GM12891 (cell line): ENCODE measurements at regions not wholly inside any gene's neighbourhood (a gene's known extent, or its start where the extent isn't known, plus 50 kb on each side); places are given as distances from the start of the nearest gene placed in this dataset.

Source experiments
- PAX5 ChIP-seq: IDR thresholded peaks from 2 replicates; pipeline ENCODE4 v1.6.1; 2011; ENCODE audit warnings: low read length, moderate library complexity, mild to moderate bottlenecking; ENCODE audit not compliant: insufficient read depth, severe bottlenecking
- POLR2A ChIP-seq: IDR thresholded peaks from 2 replicates; pipeline ENCODE4 v1.6.1; 2011; ENCODE audit warnings: low read depth, low read length, control low read depth
- POLR2AphosphoS5 ChIP-seq: IDR thresholded peaks from 2 replicates; pipeline ENCODE4 v1.6.1; 2011; ENCODE audit warnings: low read depth, low read length, control low read depth
- POU2F2 ChIP-seq: IDR thresholded peaks from 2 replicates; pipeline ENCODE4 v1.6.1; 2011; ENCODE audit warnings: low read depth, mild to moderate bottlenecking, control low read depth, low read length, moderate library complexity
- SPI1 ChIP-seq: IDR thresholded peaks from 2 replicates; pipeline ENCODE4 v1.6.1; 2011; ENCODE audit warnings: low read depth, low read length, control low read depth
- TAF1 ChIP-seq: IDR thresholded peaks from 2 replicates; pipeline ENCODE4 v1.6.1; 2011; ENCODE audit warnings: low read depth, low read length, control low read depth

DNA sequence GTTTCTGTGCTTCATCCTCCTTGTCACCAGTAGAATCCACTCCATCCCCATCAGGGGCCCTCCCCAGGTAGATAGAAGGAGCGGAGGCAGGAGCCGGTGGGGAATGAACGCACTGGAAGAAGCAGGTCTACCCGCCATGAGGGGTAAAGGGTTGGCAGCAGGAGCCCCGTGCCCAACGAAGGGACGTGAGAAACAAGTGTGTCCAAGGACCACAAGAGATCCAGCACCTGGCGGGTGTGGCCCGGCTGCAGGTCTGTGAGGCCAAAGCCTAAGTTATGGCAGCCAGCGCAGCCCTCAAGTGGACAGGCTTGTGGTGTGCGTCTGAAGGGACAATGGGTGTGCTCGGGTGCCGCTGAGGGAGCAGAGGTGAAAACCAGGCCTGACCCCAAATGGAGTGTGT is 94.3 kb downstream of the IRX2 start:
- no peak for TF ChIP-seq POLR2AphosphoS5
- TF ChIP-seq POLR2A, result no peak
- TF ChIP-seq POU2F2, result no peak
- no peak for TF ChIP-seq TAF1
- no peak for TF ChIP-seq SPI1
- TF ChIP-seq PAX5, result no peak
